ENCODE measurements at regions not wholly inside any gene's neighbourhood (a gene's known extent, or its start where the extent isn't known, plus 50 kb on each side); places are given as distances from the start of the nearest gene placed in this dataset.
"Not testable (repeated sequence)": the region's sequence is repeated elsewhere in the genome, so short reads cannot be mapped to it uniquely, and the experiment has no call there.

- H3K4me1 ChIP-seq (ENCODE audit: insufficient read depth, low read length): no peaks in the 10 kb centered on the region
- no peaks in the 10 kb centered on the region for H3K27me3 ChIP-seq (ENCODE audit: insufficient read depth, low read length)
- no peak overlapping the region for H2AFZ ChIP-seq (ENCODE audit: low read depth, low read length)
- H3K4me3 ChIP-seq (ENCODE audit: low read length): no peak overlapping the region
- H3K36me3 ChIP-seq (ENCODE audit: insufficient read depth, low read length): peaks cover 12% of the 10 kb centered on the region
- H3K9me3 ChIP-seq (ENCODE audit: low read length): peaks cover 7% of the 10 kb centered on the region
These were observed 182.1 kb downstream of the UTRN start for GRCh38 chr6:144467172-144467762.

GRCh38 chr6:144467921-144468320 lies 182.8 kb downstream of the UTRN start:
- no peaks in the 10 kb centered on the region for H3K4me1 ChIP-seq (ENCODE audit: insufficient read depth, low read length)
- H3K36me3 ChIP-seq (ENCODE audit: insufficient read depth, low read length): peaks cover 10% of the 10 kb centered on the region
- no peak overlapping the region for H3K4me3 ChIP-seq (ENCODE audit: low read length)

GRCh38 chr6:144468709-144469108 lies 183.6 kb downstream of the UTRN start:
- H2AFZ ChIP-seq (ENCODE audit: low read depth, low read length): no peak overlapping the region
- H3K27me3 ChIP-seq (ENCODE audit: insufficient read depth, low read length): no peaks in the 10 kb centered on the region
- no peaks in the 10 kb centered on the region for H3K4me1 ChIP-seq (ENCODE audit: insufficient read depth, low read length)
- H3K9me3 ChIP-seq (ENCODE audit: low read length): peaks cover 7% of the 10 kb centered on the region
- H3K4me3 ChIP-seq (ENCODE audit: low read length): no peak overlapping the region
- peaks cover 13% of the 10 kb centered on the region for H3K36me3 ChIP-seq (ENCODE audit: insufficient read depth, low read length)

More at GRCh38 chr6:144467921-144468320, 182.8 kb downstream of the UTRN start:
- peaks cover 7% of the 10 kb centered on the region for H3K9me3 ChIP-seq (ENCODE audit: low read length)
- no peak overlapping the region for H2AFZ ChIP-seq (ENCODE audit: low read depth, low read length)
- H3K27me3 ChIP-seq (ENCODE audit: insufficient read depth, low read length): no peaks in the 10 kb centered on the region

GRCh38 chr6:144469144-144469575 lies 184.0 kb downstream of the UTRN start:
- Histone ChIP-seq H3K4me3 (ENCODE audit: low read length) (no peak overlapping the region), H2AFZ (ENCODE audit: low read depth, low read length) (no peak overlapping the region), H3K36me3 (ENCODE audit: insufficient read depth, low read length) (peaks cover 14% of the 10 kb centered on the region), H3K4me1 (ENCODE audit: insufficient read depth, low read length) (no peaks in the 10 kb centered on the region), H3K27me3 (ENCODE audit: insufficient read depth, low read length) (no peaks in the 10 kb centered on the region), H3K9me3 (ENCODE audit: low read length) (peaks cover 7% of the 10 kb centered on the region)

GRCh38 chr6:144470201-144470600 lies 185.1 kb downstream of the UTRN start:
- H3K27me3 ChIP-seq (ENCODE audit: insufficient read depth, low read length); H2AFZ ChIP-seq (ENCODE audit: low read depth, low read length); H3K4me3 ChIP-seq (ENCODE audit: low read length); H3K9me3 ChIP-seq (ENCODE audit: low read length); H3K4me1 ChIP-seq (ENCODE audit: insufficient read depth, low read length): not testable (repeated sequence)
- H3K36me3 ChIP-seq (ENCODE audit: insufficient read depth, low read length): peaks cover 25% of the 10 kb centered on the region

GRCh38 chr6:144471986-144472385 lies 186.9 kb downstream of the UTRN start:
- Histone ChIP-seq H2AFZ (ENCODE audit: low read depth, low read length) (no peak overlapping the region), H3K27me3 (ENCODE audit: insufficient read depth, low read length) (no peaks in the 10 kb centered on the region), H3K9me3 (ENCODE audit: low read length) (peaks cover 7% of the 10 kb centered on the region), H3K4me3 (ENCODE audit: low read length) (no peak overlapping the region), H3K4me1 (ENCODE audit: insufficient read depth, low read length) (no peaks in the 10 kb centered on the region), H3K36me3 (ENCODE audit: insufficient read depth, low read length) (peaks cover 27% of the 10 kb centered on the region)

GRCh38 chr6:144474290-144474689 lies 189.2 kb downstream of the UTRN start:
- no peaks in the 10 kb centered on the region for H3K4me1 ChIP-seq (ENCODE audit: insufficient read depth, low read length)
- peaks cover 3% of the 10 kb centered on the region for H3K9me3 ChIP-seq (ENCODE audit: low read length)
- no peak overlapping the region for H3K4me3 ChIP-seq (ENCODE audit: low read length)
- peaks cover 24% of the 10 kb centered on the region for H3K36me3 ChIP-seq (ENCODE audit: insufficient read depth, low read length)
- H3K27me3 ChIP-seq (ENCODE audit: insufficient read depth, low read length): no peaks in the 10 kb centered on the region
- no peak overlapping the region for H2AFZ ChIP-seq (ENCODE audit: low read depth, low read length)

GRCh38 chr6:144474904-144475303 lies 189.8 kb downstream of the UTRN start:
- H3K36me3 ChIP-seq (ENCODE audit: insufficient read depth, low read length): peaks cover 25% of the 10 kb centered on the region

GRCh38 chr6:144475411-144475810 lies 190.3 kb downstream of the UTRN start:
- no peaks in the 10 kb centered on the region for H3K27me3 ChIP-seq (ENCODE audit: insufficient read depth, low read length)
- peaks cover 29% of the 10 kb centered on the region for H3K36me3 ChIP-seq (ENCODE audit: insufficient read depth, low read length)
- H3K4me3 ChIP-seq (ENCODE audit: low read length): no peak overlapping the region
- no peaks in the 10 kb centered on the region for H3K9me3 ChIP-seq (ENCODE audit: low read length)
- H3K4me1 ChIP-seq (ENCODE audit: insufficient read depth, low read length): no peaks in the 10 kb centered on the region
- no peak overlapping the region for H2AFZ ChIP-seq (ENCODE audit: low read depth, low read length)

More at GRCh38 chr6:144474904-144475303, 189.8 kb downstream of the UTRN start:
- H3K27me3 ChIP-seq (ENCODE audit: insufficient read depth, low read length): no peaks in the 10 kb centered on the region
- no peaks in the 10 kb centered on the region for H3K4me1 ChIP-seq (ENCODE audit: insufficient read depth, low read length)
- H3K4me3 ChIP-seq (ENCODE audit: low read length): no peak overlapping the region
- no peak overlapping the region for H2AFZ ChIP-seq (ENCODE audit: low read depth, low read length)
- peaks cover 1% of the 10 kb centered on the region for H3K9me3 ChIP-seq (ENCODE audit: low read length)

GRCh38 chr6:144476286-144476685 lies 191.2 kb downstream of the UTRN start:
- Histone ChIP-seq H3K4me3 (ENCODE audit: low read length) (no peak overlapping the region), H3K4me1 (ENCODE audit: insufficient read depth, low read length) (no peaks in the 10 kb centered on the region), H2AFZ (ENCODE audit: low read depth, low read length) (no peak overlapping the region), H3K36me3 (ENCODE audit: insufficient read depth, low read length) (peaks cover 29% of the 10 kb centered on the region), H3K9me3 (ENCODE audit: low read length) (no peaks in the 10 kb centered on the region), H3K27me3 (ENCODE audit: insufficient read depth, low read length) (no peaks in the 10 kb centered on the region)

GRCh38 chr6:144477396-144477795 lies 192.3 kb downstream of the UTRN start:
- Histone ChIP-seq H3K36me3 (ENCODE audit: insufficient read depth, low read length) (peaks cover 29% of the 10 kb centered on the region), H3K9me3 (ENCODE audit: low read length) (no peaks in the 10 kb centered on the region), H3K4me1 (ENCODE audit: insufficient read depth, low read length) (no peaks in the 10 kb centered on the region)

GRCh38 chr6:144477856-144478255 lies 192.7 kb downstream of the UTRN start:
- Histone ChIP-seq H3K36me3 (ENCODE audit: insufficient read depth, low read length) (peaks cover 29% of the 10 kb centered on the region), H3K4me1 (ENCODE audit: insufficient read depth, low read length) (no peaks in the 10 kb centered on the region), H3K4me3 (ENCODE audit: low read length) (no peak overlapping the region), H3K27me3 (ENCODE audit: insufficient read depth, low read length) (no peaks in the 10 kb centered on the region), H2AFZ (ENCODE audit: low read depth, low read length) (no peak overlapping the region), H3K9me3 (ENCODE audit: low read length) (no peaks in the 10 kb centered on the region)

More at GRCh38 chr6:144477396-144477795, 192.3 kb downstream of the UTRN start:
- Histone ChIP-seq H2AFZ (ENCODE audit: low read depth, low read length) (no peak overlapping the region), H3K27me3 (ENCODE audit: insufficient read depth, low read length) (no peaks in the 10 kb centered on the region), H3K4me3 (ENCODE audit: low read length) (no peak overlapping the region)

- H3K9me3 ChIP-seq (ENCODE audit: low read length): no peaks in the 10 kb centered on the region
- H3K4me3 ChIP-seq (ENCODE audit: low read length): no peak overlapping the region
- H3K36me3 ChIP-seq (ENCODE audit: insufficient read depth, low read length): peaks cover 28% of the 10 kb centered on the region
- H2AFZ ChIP-seq (ENCODE audit: low read depth, low read length): no peak overlapping the region
- no peaks in the 10 kb centered on the region for H3K4me1 ChIP-seq (ENCODE audit: insufficient read depth, low read length)
- H3K27me3 ChIP-seq (ENCODE audit: insufficient read depth, low read length): no peaks in the 10 kb centered on the region
These were observed 193.3 kb downstream of the UTRN start for GRCh38 chr6:144478483-144478882.

GRCh38 chr6:144479991-144480390 lies 194.9 kb downstream of the UTRN start:
- H3K4me1 ChIP-seq (ENCODE audit: insufficient read depth, low read length): no peaks in the 10 kb centered on the region
- H3K9me3 ChIP-seq (ENCODE audit: low read length): no peaks in the 10 kb centered on the region
- H3K27me3 ChIP-seq (ENCODE audit: insufficient read depth, low read length): no peaks in the 10 kb centered on the region
- no peak overlapping the region for H3K4me3 ChIP-seq (ENCODE audit: low read length)
- H3K36me3 ChIP-seq (ENCODE audit: insufficient read depth, low read length): peaks cover 16% of the 10 kb centered on the region
- H2AFZ ChIP-seq (ENCODE audit: low read depth, low read length): no peak overlapping the region

All from neuron (in vitro differentiated cells).